ENCODE measurements at regions not wholly inside any gene's neighbourhood (a gene's known extent, or its start where the extent isn't known, plus 50 kb on each side); places are given as distances from the start of the nearest gene placed in this dataset.

DNA sequence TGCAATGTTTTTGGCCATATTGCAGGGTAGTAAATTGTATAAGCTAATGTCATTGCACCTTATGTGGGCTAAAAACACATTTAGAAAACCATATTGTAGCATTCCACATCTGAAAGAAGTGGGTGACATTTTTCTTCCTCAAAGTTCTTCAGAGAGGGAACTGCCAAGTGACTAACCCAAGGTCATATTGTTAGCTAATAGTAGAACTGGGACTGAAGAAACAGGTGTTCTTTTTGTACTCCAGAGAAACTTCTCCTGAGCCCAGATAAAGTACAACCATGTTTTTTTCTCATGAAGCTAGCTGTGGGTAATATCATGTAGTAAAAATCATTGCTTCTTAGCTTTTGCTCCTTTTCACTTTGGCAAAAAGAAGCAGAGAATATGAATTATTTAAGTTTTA lies 333.0 kb downstream of the NSUN3 start:
- Histone ChIP-seq H3K36me3 (ENCODE audit: control insufficient read depth in 1 of 2, insufficient read depth in 2 of 2, low read length in 2 of 2) (no peaks in the 10 kb centered on the region), H3K27me3 (ENCODE audit: insufficient read depth, low read length) (no peaks in the 10 kb centered on the region), H3K4me3 (replicated peaks in 1 of 2; ENCODE audit: low read depth in 1 of 2, low read length in 2 of 2) (no peak overlapping the region), H3K79me2 (ENCODE audit: insufficient read depth, low read length) (no peaks in the 10 kb centered on the region), H3K4me2 (ENCODE audit: low read length) (no peak overlapping the region), H3K9me2 (ENCODE audit: insufficient read depth) (no peaks in the 10 kb centered on the region), H3K27ac (ENCODE audit: low read depth, low read length) (no peak overlapping the region), H3K4me1 (ENCODE audit: control insufficient read depth in 1 of 2, insufficient read depth in 2 of 2, low read length in 2 of 2) (no peaks in the 10 kb centered on the region), H3K9ac (ENCODE audit: low read length) (no peak overlapping the region), H3K9me3 (ENCODE audit: control insufficient read depth in 1 of 2, insufficient read depth in 1 of 2, low read depth in 1 of 2, low read length in 2 of 2) (no peaks in the 10 kb centered on the region), H4K20me1 (ENCODE audit: insufficient read depth) (no peaks in the 10 kb centered on the region), H2AFZ (ENCODE audit: low read depth, low read length, poor library complexity, severe bottlenecking) (no peak overlapping the region)
- CTCF ChIA-PET = no interaction called here
- ATAC-seq = no peak
- POLR2A ChIA-PET = no interaction called here
- no peak for TF ChIP-seq POLR2AphosphoS5 (IDR thresholded peaks at IDR 0.05; ENCODE audit: low read depth, low read length)
- TF ChIP-seq ZFX (IDR thresholded peaks at IDR 0.05) = no peak
- TF ChIP-seq TCF7L2 (IDR thresholded peaks at IDR 0.05; ENCODE audit: borderline replicate concordance, extremely low read depth, insufficient read depth, insufficient read length) = no peak
- no peak for TF ChIP-seq CEBPB (IDR thresholded peaks at IDR 0.05; ENCODE audit: low read depth)
- TF ChIP-seq POLR2A (IDR thresholded peaks at IDR 0.05; ENCODE audit: borderline replicate concordance, extremely low read depth, insufficient read depth, insufficient read length) = no peak
- no peak for TF ChIP-seq ELF1 (IDR thresholded peaks at IDR 0.05; ENCODE audit: borderline replicate concordance, low read depth)
- no peak for TF ChIP-seq EZH2 (IDR thresholded peaks at IDR 0.05)
- no peak for TF ChIP-seq EGR1 (IDR thresholded peaks at IDR 0.05; ENCODE audit: low read depth)
- TF ChIP-seq, protein P1, sequence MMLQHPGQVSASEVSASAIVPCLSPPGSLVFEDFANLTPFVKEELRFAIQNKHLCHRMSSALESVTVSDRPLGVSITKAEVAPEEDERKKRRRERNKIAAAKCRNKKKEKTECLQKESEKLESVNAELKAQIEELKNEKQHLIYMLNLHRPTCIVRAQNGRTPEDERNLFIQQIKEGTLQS (IDR thresholded peaks at IDR 0.05) = no peak
- TF ChIP-seq, protein P2, sequence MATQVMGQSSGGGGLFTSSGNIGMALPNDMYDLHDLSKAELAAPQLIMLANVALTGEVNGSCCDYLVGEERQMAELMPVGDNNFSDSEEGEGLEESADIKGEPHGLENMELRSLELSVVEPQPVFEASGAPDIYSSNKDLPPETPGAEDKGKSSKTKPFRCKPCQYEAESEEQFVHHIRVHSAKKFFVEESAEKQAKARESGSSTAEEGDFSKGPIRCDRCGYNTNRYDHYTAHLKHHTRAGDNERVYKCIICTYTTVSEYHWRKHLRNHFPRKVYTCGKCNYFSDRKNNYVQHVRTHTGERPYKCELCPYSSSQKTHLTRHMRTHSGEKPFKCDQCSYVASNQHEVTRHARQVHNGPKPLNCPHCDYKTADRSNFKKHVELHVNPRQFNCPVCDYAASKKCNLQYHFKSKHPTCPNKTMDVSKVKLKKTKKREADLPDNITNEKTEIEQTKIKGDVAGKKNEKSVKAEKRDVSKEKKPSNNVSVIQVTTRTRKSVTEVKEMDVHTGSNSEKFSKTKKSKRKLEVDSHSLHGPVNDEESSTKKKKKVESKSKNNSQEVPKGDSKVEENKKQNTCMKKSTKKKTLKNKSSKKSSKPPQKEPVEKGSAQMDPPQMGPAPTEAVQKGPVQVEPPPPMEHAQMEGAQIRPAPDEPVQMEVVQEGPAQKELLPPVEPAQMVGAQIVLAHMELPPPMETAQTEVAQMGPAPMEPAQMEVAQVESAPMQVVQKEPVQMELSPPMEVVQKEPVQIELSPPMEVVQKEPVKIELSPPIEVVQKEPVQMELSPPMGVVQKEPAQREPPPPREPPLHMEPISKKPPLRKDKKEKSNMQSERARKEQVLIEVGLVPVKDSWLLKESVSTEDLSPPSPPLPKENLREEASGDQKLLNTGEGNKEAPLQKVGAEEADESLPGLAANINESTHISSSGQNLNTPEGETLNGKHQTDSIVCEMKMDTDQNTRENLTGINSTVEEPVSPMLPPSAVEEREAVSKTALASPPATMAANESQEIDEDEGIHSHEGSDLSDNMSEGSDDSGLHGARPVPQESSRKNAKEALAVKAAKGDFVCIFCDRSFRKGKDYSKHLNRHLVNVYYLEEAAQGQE (IDR thresholded peaks at IDR 0.05; ENCODE audit: low read depth) = no peak
- no peak for TF ChIP-seq JUND (IDR thresholded peaks at IDR 0.05)
- TF ChIP-seq SP1 (IDR thresholded peaks at IDR 0.05; ENCODE audit: low read depth) = no peak
- no peak for TF ChIP-seq YY1 (IDR thresholded peaks at IDR 0.05; ENCODE audit: extremely low read depth, insufficient replicate concordance, low read depth, low read length)
- TF ChIP-seq SIN3A (IDR thresholded peaks at IDR 0.05; ENCODE audit: low read depth) = no peak
- no peak for TF ChIP-seq RAD21 (IDR thresholded peaks at IDR 0.05; ENCODE audit: low read depth)
- no peak for TF ChIP-seq CBX3 (IDR thresholded peaks at IDR 0.05; ENCODE audit: low read depth)
- TF ChIP-seq SRF (IDR thresholded peaks at IDR 0.05; ENCODE audit: low read depth) = no peak
- TF ChIP-seq, protein P3, sequence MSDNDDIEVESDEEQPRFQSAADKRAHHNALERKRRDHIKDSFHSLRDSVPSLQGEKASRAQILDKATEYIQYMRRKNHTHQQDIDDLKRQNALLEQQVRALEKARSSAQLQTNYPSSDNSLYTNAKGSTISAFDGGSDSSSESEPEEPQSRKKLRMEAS (IDR thresholded peaks at IDR 0.05) = no peak
- no peak for DNase-seq (ENCODE audit: low read depth, low spot score)
- BruUV-seq (replicated peaks) = no TSS peak
- RAD21 ChIA-PET (ENCODE audit: low non-redundant PET in 1 of 2, low total read pairs in 2 of 2, uncharacterized antibody in 2 of 2, unreplicated experiment in 2 of 2) = no interaction called here
- intact Hi-C loops (cut with micrococcal nuclease) = no loop called here
